MM.1S (cell line): ENCODE measurements at regions not wholly inside any gene's neighbourhood (a gene's known extent, or its start where the extent isn't known, plus 50 kb on each side); places are given as distances from the start of the nearest gene placed in this dataset.

ENCODE experiments used
- DNase-seq: peaks from one replicate; pipeline ENCODE4 v3.0.0-alpha.2; 2015
- H2AFZ ChIP-seq: fragments of 300-600 bp; sonication (generic); 2 replicates; pipeline ENCODE4 v1.6.0; 2016; ENCODE audit warnings: antibody characterized with exemption, low read length
- H3F3A ChIP-seq: fragments of 300-600 bp; sonication (generic); 2 replicates; pipeline ENCODE4 v1.6.1; 2016; ENCODE audit warnings: mild to moderate bottlenecking, antibody characterized with exemption, low read length, moderate library complexity, mixed read lengths; ENCODE audit not compliant: insufficient read depth
- H3K27ac ChIP-seq: fragments of 300-600 bp; sonication (generic); 2 replicates; pipeline ENCODE4 v1.5.1; 2016; ENCODE audit warnings: mild to moderate bottlenecking, low read length
- H3K27me3 ChIP-seq: fragments of 300-600 bp; sonication (generic); replicated peaks from 2 replicates; pipeline ENCODE4 v1.6.0; 2016; ENCODE audit warnings: low read length; ENCODE audit not compliant: insufficient read depth
- H3K36me3 ChIP-seq: fragments of 300-600 bp; sonication (generic); replicated peaks from 2 replicates; pipeline ENCODE4 v1.6.1; 2016; ENCODE audit warnings: mild to moderate bottlenecking, low read length, mixed read lengths; ENCODE audit not compliant: insufficient read depth
- H3K4me1 ChIP-seq: fragments of 300-600 bp; sonication (generic); 2 replicates; pipeline ENCODE4 v1.6.1; 2016; ENCODE audit warnings: low read length, mixed read lengths
- H3K4me2 ChIP-seq: fragments of 300-600 bp; sonication (generic); 2 replicates; pipeline ENCODE4 v1.6.0; 2016; ENCODE audit warnings: low read depth, low read length
- H3K4me3 ChIP-seq: fragments of 300-600 bp; sonication (generic); 2 replicates; pipeline ENCODE4 v1.5.1; 2016; ENCODE audit warnings: low read length, mixed read lengths
- H3K79me2 ChIP-seq: fragments of 300-600 bp; sonication (generic); 2 replicates; pipeline ENCODE4 v1.6.1; 2016; ENCODE audit warnings: mixed run types, low read length, mixed read lengths
- H3K9ac ChIP-seq: fragments of 300-600 bp; sonication (generic); 2 replicates; pipeline ENCODE4 v1.6.1; 2016; ENCODE audit warnings: low read length, mixed read lengths
- H3K9me2 ChIP-seq: fragments of 300-600 bp; sonication (generic); replicated peaks from 2 replicates; pipeline ENCODE4 v1.6.1; 2016; ENCODE audit warnings: mild to moderate bottlenecking, low read length, mixed read lengths; ENCODE audit not compliant: insufficient read depth
- H3K9me3 ChIP-seq: fragments of 300-600 bp; sonication (generic); replicated peaks from 2 replicates; pipeline ENCODE4 v1.6.1; 2016; ENCODE audit warnings: mild to moderate bottlenecking, low read length, mixed read lengths; ENCODE audit not compliant: insufficient read depth
- H4K20me1 ChIP-seq: fragments of 300-600 bp; sonication (generic); 2 replicates; pipeline ENCODE4 v1.6.1; 2016; ENCODE audit warnings: mild to moderate bottlenecking, low read length, moderate library complexity, mixed read lengths; ENCODE audit not compliant: insufficient read depth
- CTCF ChIP-seq: fragments of 300-600 bp; sonication (generic); IDR thresholded peaks from 2 replicates; pipeline ENCODE4 v1.5.1; 2016; ENCODE audit warnings: antibody characterized with exemption, low read length, mixed read lengths
- EZH2 ChIP-seq: fragments of 300-600 bp; sonication (generic); optimal IDR thresholded peaks from 2 replicates; pipeline ENCODE3; 2017; ENCODE audit warnings: low read depth, mild to moderate bottlenecking, antibody characterized with exemption, low read length, mixed read lengths
- EZH2phosphoT487 ChIP-seq: fragments of 300-600 bp; sonication (generic); IDR thresholded peaks from 2 replicates; pipeline ENCODE4 v1.6.1; 2018; ENCODE audit warnings: antibody characterized with exemption, low read length

DNA sequence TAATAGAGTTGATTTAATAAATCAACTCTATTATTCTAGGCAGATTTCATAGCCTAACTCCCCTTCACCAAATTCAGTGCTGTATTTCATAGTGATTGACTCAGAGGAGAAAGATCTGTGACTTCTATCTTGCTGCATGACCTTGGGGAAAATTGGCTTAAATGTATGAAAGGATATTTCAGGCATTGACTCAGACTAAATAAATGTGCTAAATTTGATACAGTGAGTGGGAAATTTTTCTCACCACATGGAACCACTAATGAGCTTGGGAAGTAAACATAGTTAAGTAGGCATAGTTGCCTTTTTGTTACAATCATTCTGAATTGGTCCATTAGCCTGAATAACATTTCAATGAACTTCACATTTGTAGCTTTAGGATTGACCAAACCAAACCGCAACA is 89.0 kb upstream of the PRPS1L1 start:
- no peak overlapping the region for H3K4me3 ChIP-seq
- no peaks in the 10 kb centered on the region for H3K9me2 ChIP-seq
- TF ChIP-seq EZH2phosphoT487 (no peak), EZH2 (no peak), CTCF (no peak)
- no peak overlapping the region for H3K27ac ChIP-seq
- no peaks in the 10 kb centered on the region for H3K27me3 ChIP-seq
- H3K9ac ChIP-seq: no peak overlapping the region
- H3K36me3 ChIP-seq: no peaks in the 10 kb centered on the region
- DNase-seq: no peak
- no peaks in the 10 kb centered on the region for H4K20me1 ChIP-seq
- H3K4me2 ChIP-seq: no peak overlapping the region
- no peaks in the 10 kb centered on the region for H3K9me3 ChIP-seq
- no peaks in the 10 kb centered on the region for H3K79me2 ChIP-seq
- no peaks in the 10 kb centered on the region for H3F3A ChIP-seq
- no peaks in the 10 kb centered on the region for H3K4me1 ChIP-seq
- H2AFZ ChIP-seq: no peak overlapping the region

- Histone ChIP-seq H3K9me3 (no peaks in the 10 kb centered on the region), H3K4me1 (no peaks in the 10 kb centered on the region), H3K4me2 (no peak overlapping the region), H3K9ac (no peak overlapping the region), H3K27me3 (no peaks in the 10 kb centered on the region), H3K4me3 (no peak overlapping the region), H3K79me2 (no peaks in the 10 kb centered on the region), H4K20me1 (no peaks in the 10 kb centered on the region), H3K9me2 (no peaks in the 10 kb centered on the region), H3K36me3 (no peaks in the 10 kb centered on the region), H2AFZ (no peak overlapping the region), H3K27ac (no peak overlapping the region), H3F3A (no peaks in the 10 kb centered on the region)
- TF ChIP-seq EZH2 (no peak), CTCF (no peak), EZH2phosphoT487 (no peak)
- DNase-seq: no peak
These were observed 89.8 kb upstream of the PRPS1L1 start for GRCh38 chr7:18117482-18117881.

DNA sequence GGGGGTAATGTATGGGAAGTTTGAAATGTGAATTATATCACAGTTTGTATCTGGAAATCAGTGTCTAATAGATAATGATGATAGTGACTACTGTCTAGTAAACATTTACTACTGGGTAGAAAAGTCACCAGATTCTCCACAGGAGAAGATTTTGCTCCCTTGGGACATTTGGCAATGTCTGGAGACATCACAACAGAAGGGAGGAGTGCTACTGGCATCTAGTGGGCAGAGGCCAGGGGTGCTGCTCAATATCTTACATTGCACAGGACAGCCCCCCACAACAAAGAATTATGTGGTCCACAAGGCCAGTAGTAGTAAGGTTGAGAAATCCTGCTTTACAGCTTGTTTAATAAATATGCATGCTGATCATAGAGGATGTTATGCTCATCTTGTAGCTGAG is 92.3 kb upstream of the PRPS1L1 start:
- Histone ChIP-seq H3K9me3 (no peaks in the 10 kb centered on the region), H3F3A (no peaks in the 10 kb centered on the region), H3K9ac (no peak overlapping the region), H3K36me3 (no peaks in the 10 kb centered on the region), H3K27me3 (no peaks in the 10 kb centered on the region), H3K4me2 (no peak overlapping the region), H3K4me3 (no peak overlapping the region), H3K79me2 (no peaks in the 10 kb centered on the region), H3K9me2 (no peaks in the 10 kb centered on the region), H2AFZ (no peak overlapping the region), H4K20me1 (no peaks in the 10 kb centered on the region), H3K4me1 (no peaks in the 10 kb centered on the region), H3K27ac (no peak overlapping the region)
- no peak for TF ChIP-seq CTCF
- TF ChIP-seq EZH2: no peak
- no peak for TF ChIP-seq EZH2phosphoT487
- no peak for DNase-seq
